HFF-Myc (cell line): ENCODE measurements at regions not wholly inside any gene's neighbourhood (a gene's known extent, or its start where the extent isn't known, plus 50 kb on each side); places are given as distances from the start of the nearest gene placed in this dataset.

Experiments used
- DNase-seq: peaks from one replicate; pipeline ENCODE4 v3.0.0-alpha.2; 2011; ENCODE audit warnings: low read depth; ENCODE audit errors: extremely low read depth
- H3K4me3 ChIP-seq: replicated peaks from 2 replicates; pipeline ENCODE4 v1.5.1; 2011; ENCODE audit warnings: low read depth, mild to moderate bottlenecking, control low read depth, low read length
- TF ChIP-seq, protein P1 (sequence below): IDR thresholded peaks from 2 replicates; pipeline ENCODE4 v1.5.1; 2012; ENCODE audit warnings: mild to moderate bottlenecking, low read depth, low read length, control low read depth; ENCODE audit errors: missing control alignments

DNA sequence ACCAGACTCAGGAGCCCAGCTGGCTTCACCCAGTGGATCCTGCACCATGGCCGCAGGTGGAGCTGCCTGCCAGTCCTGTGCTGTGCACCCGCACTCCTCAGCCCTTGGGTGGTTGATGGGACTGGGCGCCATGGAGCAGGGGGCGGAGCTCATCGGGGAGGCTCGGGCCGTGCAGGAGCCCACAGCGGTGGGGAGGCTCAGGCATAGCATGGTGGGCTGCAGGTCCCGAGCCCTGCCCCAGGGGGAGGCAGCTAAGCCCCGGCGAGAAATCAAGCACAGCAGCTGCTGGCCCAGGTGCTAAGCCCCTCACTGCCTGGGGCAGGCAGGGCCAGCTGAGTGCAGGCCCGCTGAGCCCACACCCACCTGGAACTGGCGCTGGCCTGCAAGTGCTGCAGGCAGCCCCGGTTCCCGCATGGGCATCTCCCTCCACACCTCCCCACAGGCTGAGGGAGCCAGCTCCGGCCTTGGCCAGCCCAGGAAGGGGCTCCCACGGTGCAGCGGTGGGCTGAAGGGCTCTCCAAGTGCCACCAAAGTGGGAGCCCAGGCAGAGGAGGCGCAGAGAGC, 464.1 kb upstream of the DIPK2B start:
- no peak for DNase-seq
- TF ChIP-seq, protein P1, sequence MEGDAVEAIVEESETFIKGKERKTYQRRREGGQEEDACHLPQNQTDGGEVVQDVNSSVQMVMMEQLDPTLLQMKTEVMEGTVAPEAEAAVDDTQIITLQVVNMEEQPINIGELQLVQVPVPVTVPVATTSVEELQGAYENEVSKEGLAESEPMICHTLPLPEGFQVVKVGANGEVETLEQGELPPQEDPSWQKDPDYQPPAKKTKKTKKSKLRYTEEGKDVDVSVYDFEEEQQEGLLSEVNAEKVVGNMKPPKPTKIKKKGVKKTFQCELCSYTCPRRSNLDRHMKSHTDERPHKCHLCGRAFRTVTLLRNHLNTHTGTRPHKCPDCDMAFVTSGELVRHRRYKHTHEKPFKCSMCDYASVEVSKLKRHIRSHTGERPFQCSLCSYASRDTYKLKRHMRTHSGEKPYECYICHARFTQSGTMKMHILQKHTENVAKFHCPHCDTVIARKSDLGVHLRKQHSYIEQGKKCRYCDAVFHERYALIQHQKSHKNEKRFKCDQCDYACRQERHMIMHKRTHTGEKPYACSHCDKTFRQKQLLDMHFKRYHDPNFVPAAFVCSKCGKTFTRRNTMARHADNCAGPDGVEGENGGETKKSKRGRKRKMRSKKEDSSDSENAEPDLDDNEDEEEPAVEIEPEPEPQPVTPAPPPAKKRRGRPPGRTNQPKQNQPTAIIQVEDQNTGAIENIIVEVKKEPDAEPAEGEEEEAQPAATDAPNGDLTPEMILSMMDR: no peak
- H3K4me3 ChIP-seq: no peak overlapping the region

GRCh38 chrX:45660477-45660876, 459.8 kb upstream of the DIPK2B start:
- TF ChIP-seq, protein P1: no peak
- H3K4me3 ChIP-seq: no peak overlapping the region
- DNase-seq: no peak

DNA sequence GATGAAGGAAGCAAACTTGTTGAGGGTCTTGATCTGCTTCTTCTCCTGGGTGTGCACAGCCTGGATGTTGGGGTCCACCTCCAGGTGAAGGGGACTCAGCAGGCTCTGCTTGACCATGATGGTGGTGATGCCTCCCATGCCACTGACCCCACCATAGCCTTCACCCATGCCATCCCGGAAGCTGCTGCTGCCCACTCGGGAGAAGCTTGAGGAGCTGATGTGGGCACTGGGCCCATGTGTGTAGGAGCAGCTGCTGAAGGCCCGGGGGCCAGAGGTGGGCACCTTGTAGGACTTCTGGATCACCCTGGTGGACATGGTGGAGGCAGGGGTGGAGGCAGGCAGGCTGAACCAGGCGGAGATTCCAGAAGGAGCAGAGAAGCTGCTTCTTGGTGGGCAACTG, 432.7 kb upstream of the DIPK2B start:
- no peak for DNase-seq
- TF ChIP-seq, protein P1: no peak
- H3K4me3 ChIP-seq: no peak overlapping the region

GRCh38 chrX:45632506-45632905, 431.8 kb upstream of the DIPK2B start:
- no peak overlapping the region for H3K4me3 ChIP-seq
- DNase-seq: no peak
- TF ChIP-seq, protein P1: no peak

DNA sequence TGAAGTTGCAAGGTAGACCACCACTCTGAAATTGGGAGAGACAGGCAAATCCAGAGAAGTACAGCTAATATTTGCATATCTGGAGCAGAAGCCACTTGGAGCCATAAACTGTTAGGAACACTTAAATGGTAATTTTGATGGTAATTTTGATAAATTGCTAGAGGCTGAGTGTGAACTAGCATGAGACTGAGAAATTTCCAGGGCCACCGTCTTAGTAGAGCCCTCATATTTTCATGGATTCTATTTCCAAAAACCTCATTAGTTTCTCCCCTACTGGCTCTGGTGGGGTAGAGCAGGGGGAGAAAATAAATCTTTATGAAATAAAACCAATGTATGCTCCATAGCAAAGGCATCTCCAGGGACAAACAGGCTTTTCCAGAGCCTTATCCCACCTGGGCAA, 429.4 kb upstream of the DIPK2B start:
- H3K4me3 ChIP-seq: no peak overlapping the region
- DNase-seq: no peak
- TF ChIP-seq, protein P1: no peak

DNA sequence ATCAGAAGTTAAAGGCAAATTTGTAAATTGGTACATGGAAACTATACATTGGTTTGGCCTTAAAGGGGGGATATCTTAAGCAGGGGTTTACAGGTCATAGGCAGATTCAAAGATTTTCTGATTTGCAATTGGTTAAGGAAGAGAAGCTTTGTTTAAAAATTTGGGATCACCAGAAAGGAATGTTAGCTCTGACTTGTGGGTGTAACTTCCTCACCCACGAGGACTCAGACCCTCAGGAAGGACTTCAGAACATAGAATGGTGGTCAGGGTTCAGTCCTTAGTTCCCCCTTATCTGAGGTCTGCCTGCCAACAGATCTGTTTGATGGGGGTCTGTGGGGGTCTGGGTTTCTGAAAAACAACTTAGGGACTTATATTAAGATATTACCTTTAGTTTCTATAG, 427.4 kb upstream of the DIPK2B start:
- TF ChIP-seq, protein P1: no peak
- DNase-seq: no peak
- H3K4me3 ChIP-seq: no peak overlapping the region

- TF ChIP-seq, protein P1: no peak
- DNase-seq: peak; percentile 86
- H3K4me3 ChIP-seq: no peak overlapping the region
Measured at GRCh38 chrX:45623266-45623665, 422.6 kb upstream of the DIPK2B start.
